ENCODE measurements at regions not wholly inside any gene's neighbourhood (a gene's known extent, or its start where the extent isn't known, plus 50 kb on each side); places are given as distances from the start of the nearest gene placed in this dataset.

DNA sequence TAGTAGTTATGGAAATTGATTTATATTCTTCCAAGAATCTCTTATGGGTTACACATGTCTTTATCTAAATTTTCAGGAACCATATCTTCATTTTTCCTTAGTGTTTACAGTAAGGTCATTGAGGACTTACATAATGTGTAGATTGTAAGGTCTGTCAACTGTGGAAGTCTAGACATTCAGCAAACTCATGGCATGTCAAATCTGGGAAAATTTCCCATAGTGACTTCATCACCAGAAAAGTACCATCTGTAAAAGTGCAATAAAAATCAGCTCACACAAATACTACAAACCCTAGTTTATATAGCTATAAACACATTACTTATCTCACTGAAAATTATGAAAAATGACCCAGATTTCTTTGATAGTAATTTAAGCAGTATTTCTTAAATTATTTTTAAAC lies 419.4 kb downstream of the MTRR start:
- DNase-seq (ENCODE audit: low read depth), result no peak
- H3K4me3 ChIP-seq (ENCODE audit: control insufficient read depth, low read depth, low read length), result no peak overlapping the region
- TF ChIP-seq, protein P1, sequence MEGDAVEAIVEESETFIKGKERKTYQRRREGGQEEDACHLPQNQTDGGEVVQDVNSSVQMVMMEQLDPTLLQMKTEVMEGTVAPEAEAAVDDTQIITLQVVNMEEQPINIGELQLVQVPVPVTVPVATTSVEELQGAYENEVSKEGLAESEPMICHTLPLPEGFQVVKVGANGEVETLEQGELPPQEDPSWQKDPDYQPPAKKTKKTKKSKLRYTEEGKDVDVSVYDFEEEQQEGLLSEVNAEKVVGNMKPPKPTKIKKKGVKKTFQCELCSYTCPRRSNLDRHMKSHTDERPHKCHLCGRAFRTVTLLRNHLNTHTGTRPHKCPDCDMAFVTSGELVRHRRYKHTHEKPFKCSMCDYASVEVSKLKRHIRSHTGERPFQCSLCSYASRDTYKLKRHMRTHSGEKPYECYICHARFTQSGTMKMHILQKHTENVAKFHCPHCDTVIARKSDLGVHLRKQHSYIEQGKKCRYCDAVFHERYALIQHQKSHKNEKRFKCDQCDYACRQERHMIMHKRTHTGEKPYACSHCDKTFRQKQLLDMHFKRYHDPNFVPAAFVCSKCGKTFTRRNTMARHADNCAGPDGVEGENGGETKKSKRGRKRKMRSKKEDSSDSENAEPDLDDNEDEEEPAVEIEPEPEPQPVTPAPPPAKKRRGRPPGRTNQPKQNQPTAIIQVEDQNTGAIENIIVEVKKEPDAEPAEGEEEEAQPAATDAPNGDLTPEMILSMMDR (IDR thresholded peaks at IDR 0.05; ENCODE audit: control insufficient read depth, insufficient read depth, low read depth, low read length, missing control alignments), result no peak

DNA sequence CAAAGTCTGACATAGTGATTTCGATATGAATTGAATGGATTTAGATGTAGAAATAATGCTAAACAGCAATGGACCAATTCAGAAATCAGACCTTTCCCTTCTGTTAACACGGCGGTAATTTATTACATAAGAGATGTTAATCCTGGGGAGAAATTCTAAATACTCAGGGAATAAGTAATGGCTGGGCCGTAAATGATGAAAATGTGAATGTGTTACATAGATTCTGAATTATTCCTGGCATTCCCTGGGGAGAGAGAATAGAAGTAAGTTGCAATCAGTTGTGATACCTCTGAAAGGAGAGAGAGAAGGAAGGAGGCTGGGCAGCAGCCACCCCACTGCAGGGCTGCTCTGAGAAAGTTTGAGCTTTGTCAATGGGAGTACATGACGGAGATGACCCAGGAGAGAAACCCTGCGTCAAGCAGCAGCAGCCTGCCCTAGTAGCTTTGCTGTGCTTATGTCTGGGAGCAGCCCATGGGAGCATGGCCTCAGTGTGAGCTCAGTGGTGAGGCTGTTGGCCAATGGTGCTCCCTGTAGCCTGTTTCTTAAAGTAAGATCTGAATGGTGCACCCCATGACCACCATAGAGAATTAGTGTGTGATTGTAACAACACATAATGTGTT lies 420.1 kb downstream of the MTRR start:
- no peak for DNase-seq (ENCODE audit: low read depth)
- TF ChIP-seq, protein P1 (IDR thresholded peaks at IDR 0.05; ENCODE audit: control insufficient read depth, insufficient read depth, low read depth, low read length, missing control alignments), result no peak

DNA sequence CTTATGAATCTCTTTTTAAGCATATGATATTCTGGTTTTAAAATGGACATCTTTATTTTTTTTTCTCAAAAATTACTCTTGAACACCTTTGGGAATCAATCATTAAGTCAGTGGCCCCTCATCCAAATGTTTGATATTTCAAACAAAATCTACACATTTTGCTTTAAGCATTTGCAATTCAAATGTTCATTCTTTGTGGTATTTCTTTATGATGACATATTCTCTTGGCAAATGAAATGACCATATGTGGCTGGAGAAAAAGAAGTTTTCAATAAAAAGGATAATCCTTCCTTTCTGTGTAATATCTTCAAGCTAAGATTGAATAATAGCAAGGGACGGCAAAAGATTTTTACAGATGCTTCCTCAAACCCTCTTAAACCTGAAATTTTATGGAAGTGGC lies 420.8 kb downstream of the MTRR start:
- DNase-seq (ENCODE audit: low read depth), result no peak
- no peak overlapping the region for H3K4me3 ChIP-seq (ENCODE audit: control insufficient read depth, low read depth, low read length)
- TF ChIP-seq, protein P1 (IDR thresholded peaks at IDR 0.05; ENCODE audit: control insufficient read depth, insufficient read depth, low read depth, low read length, missing control alignments), result no peak

More for the DNA sequence above, 420.1 kb downstream of the MTRR start:
- H3K4me3 ChIP-seq (ENCODE audit: control insufficient read depth, low read depth, low read length), result no peak overlapping the region

DNA sequence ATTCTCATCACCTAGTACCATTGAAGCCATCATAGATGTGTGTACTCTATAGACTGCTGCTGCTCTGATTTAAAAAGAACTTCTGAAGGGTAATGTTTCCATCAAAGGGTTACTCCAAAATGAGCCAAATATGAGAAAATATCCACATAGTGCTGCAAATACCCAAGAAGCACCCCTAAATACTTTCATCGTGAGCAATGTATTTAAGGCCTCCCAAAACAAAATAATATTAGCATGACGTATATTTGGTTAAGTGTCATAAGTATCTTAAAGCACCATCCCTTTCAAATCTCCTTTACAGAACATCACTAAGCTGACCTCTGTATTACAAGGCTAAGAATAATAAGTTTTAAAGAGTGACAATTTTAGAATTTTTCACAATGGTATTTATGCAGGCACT lies 421.8 kb downstream of the MTRR start:
- no peak overlapping the region for H3K4me3 ChIP-seq (ENCODE audit: control insufficient read depth, low read depth, low read length)
- TF ChIP-seq, protein P1 (IDR thresholded peaks at IDR 0.05; ENCODE audit: control insufficient read depth, insufficient read depth, low read depth, low read length, missing control alignments), result no peak
- no peak for DNase-seq (ENCODE audit: low read depth)

DNA sequence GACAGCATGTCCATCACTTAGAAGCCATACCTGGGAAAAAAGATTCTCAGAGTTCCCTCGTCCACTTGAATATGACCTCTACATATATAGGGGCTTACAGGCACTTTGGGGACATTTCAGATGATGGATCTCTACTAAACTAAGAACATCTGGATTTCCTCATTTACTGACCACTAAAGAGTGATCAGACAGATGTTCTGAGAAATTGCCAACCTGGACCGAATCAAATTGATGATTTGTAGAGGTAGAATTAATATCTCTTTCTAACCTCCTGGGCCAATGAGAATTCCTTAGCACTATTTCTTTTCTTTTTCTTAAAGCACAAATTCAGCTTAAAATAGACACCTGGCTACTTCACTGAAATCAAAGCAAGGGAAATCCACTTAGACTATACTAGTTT lies 422.7 kb downstream of the MTRR start:
- no peak overlapping the region for H3K4me3 ChIP-seq (ENCODE audit: control insufficient read depth, low read depth, low read length)
- TF ChIP-seq, protein P1 (IDR thresholded peaks at IDR 0.05; ENCODE audit: control insufficient read depth, insufficient read depth, low read depth, low read length, missing control alignments), result no peak
- no peak for DNase-seq (ENCODE audit: low read depth)

DNA sequence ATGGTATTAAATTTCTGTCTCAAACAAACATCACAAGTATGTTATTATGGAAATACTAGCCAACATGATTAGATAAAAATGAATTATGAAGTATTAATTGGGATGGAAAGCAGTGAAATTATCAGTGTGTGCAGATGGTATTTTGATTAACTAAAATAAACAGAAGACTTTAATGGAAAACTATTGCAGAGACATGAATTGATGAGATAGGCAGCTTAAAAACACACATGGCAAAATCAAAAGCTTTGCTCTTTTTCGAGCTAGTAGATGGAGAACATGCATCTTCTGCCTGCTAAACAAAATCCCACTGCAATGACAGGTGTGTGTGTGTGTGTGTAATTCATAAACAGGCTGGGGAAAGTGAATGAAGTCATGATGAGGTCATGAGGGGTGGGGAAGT lies 426.2 kb downstream of the MTRR start:
- no peak for DNase-seq (ENCODE audit: low read depth)
- H3K4me3 ChIP-seq (ENCODE audit: control insufficient read depth, low read depth, low read length), result no peak overlapping the region
- TF ChIP-seq, protein P1 (IDR thresholded peaks at IDR 0.05; ENCODE audit: control insufficient read depth, insufficient read depth, low read depth, low read length, missing control alignments), result no peak

DNA sequence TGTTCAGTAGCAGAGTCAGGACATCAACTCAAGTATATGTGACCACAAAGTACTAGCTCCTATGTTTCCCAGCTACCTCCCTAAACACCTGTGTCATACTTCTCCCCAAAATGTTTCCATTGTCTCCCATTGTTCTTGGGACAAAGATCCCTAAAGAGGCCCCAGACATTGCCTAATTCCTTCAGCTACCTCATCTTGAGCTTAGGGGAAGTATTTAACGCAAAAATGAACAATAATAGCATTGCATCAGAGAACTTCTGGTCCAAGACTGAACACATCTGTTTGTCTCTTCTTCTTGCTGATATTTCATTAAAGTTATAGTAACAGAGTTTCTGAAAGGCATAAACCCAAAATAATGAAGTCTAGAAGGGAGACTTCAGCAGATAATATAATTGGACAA lies 430.8 kb downstream of the MTRR start:
- TF ChIP-seq, protein P1 (IDR thresholded peaks at IDR 0.05; ENCODE audit: control insufficient read depth, insufficient read depth, low read depth, low read length, missing control alignments), result no peak
- DNase-seq (ENCODE audit: low read depth), result no peak
- H3K4me3 ChIP-seq (ENCODE audit: control insufficient read depth, low read depth, low read length), result no peak overlapping the region
